Omental fat pad (tissue), 3 donors: ENCODE measurements at regions not wholly inside any gene's neighbourhood (a gene's known extent, or its start where the extent isn't known, plus 50 kb on each side); places are given as distances from the start of the nearest gene placed in this dataset.

Source experiments
- ATAC-seq: fragments of 150-250 bp; one replicate; pipeline ENCODE4 v1.9.1; 2016; ENCODE audit warnings: mild to moderate bottlenecking, moderate library complexity; ENCODE audit not compliant: low FRiP score
- DNase-seq: peaks from one replicate; pipeline ENCODE4 v3.0.0-alpha.2; 2019; ENCODE audit warnings: low spot score
- TF ChIP-seq, protein P1 (sequence below), 3 donors: fragments of 450-650 bp; IDR thresholded peaks; one replicate each; pipeline ENCODE4 v1.5.1; 2016 to 2017; ENCODE audit warnings: antibody characterized with exemption in 3 of 3, mild to moderate bottlenecking in 3 of 3, moderate library complexity in 2 of 3

DNA sequence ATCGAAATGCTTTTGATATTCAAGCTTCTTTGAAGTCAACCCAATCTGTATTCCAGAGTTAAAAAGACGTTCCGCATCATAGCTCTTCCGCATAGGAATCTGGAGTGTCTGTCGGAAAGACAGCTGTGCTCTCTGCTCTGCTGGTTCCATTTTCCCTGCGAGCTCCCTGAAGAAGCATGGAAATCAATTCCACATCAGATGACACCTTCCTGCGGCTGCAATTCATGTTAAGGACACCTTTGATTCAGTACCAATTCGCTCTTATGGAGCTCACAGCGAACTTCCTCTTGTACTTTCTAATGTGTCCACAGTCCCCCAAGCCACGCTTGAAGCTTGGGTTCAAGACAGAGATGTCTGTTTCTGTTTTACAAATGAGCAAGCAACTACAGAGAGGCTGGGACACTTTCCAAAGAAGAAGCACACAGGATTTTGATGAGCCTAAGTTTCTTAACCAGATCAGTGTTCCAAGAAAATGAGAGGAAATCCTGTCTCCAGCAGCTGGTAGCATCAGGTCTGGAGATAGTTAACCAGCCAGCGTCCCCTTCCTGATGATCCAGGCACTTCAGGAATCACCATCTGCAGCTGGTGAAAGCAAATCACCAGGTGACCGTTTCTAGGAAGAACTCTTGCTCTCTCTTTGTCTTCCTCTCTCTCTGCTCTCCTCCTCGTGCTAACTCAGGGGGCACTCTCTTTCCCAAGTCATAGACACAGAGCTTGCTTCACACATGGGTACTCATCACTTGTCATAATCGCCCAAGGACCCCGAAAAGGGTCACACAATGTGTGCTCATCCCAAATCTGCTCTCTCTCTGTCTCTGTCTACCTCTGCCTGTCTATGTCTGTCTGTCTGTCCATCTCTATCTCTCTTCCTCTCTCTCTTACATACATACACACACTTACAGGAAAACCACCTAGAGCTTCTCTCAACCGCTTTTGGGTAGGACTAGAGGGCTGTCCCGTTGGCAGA, 281.8 kb downstream of the FAM43A start:
- DNase-seq (no peak), ATAC-seq (no peak)

DNA sequence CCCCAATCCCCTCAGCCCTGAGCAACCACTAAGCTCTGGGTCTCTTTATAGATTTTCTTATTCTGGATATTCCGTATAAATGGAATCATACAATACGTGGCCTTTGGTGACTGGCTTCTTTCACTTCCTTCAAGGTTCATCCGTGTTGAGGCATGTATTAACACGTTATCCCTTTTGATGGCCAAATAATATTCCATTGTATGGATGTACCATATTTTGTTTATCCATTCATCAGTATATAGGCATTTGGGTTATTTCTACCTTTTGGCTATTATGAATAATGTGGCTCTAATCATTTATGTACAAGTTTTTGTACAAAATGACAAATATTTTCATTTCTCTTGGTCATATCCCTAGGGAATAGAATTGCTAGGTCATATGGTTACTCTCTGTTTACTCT, 284.4 kb downstream of the FAM43A start:
- no peak for ATAC-seq
- TF ChIP-seq, protein P1, sequence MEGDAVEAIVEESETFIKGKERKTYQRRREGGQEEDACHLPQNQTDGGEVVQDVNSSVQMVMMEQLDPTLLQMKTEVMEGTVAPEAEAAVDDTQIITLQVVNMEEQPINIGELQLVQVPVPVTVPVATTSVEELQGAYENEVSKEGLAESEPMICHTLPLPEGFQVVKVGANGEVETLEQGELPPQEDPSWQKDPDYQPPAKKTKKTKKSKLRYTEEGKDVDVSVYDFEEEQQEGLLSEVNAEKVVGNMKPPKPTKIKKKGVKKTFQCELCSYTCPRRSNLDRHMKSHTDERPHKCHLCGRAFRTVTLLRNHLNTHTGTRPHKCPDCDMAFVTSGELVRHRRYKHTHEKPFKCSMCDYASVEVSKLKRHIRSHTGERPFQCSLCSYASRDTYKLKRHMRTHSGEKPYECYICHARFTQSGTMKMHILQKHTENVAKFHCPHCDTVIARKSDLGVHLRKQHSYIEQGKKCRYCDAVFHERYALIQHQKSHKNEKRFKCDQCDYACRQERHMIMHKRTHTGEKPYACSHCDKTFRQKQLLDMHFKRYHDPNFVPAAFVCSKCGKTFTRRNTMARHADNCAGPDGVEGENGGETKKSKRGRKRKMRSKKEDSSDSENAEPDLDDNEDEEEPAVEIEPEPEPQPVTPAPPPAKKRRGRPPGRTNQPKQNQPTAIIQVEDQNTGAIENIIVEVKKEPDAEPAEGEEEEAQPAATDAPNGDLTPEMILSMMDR (IDR thresholded peaks at IDR 0.05): no peak
- DNase-seq: no peak

More for the DNA sequence above, 281.8 kb downstream of the FAM43A start:
- TF ChIP-seq, protein P1 (IDR thresholded peaks at IDR 0.05): no peak

DNA sequence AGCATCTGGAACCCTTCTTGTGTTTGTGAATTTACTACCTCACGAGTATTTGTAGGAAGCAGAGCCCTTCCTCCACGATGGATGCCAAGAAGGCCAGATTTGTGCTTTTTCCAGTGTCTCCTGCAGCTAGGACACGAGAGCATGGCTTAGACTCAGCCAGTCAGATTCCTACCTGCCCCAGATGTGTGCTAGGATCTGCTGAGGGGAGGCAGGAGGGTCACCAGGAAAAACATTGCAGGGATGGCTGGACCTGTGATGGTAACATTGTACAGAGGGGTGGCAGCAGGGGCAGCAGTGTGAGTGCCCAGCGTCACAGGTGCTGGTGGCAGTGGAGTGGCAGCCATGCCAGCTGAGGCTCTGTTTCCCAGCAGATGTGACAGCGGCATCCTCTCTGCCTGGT, 285.3 kb downstream of the FAM43A start:
- TF ChIP-seq, protein P1 (IDR thresholded peaks at IDR 0.05): no peak
- ATAC-seq (no peak), DNase-seq (no peak)

DNA sequence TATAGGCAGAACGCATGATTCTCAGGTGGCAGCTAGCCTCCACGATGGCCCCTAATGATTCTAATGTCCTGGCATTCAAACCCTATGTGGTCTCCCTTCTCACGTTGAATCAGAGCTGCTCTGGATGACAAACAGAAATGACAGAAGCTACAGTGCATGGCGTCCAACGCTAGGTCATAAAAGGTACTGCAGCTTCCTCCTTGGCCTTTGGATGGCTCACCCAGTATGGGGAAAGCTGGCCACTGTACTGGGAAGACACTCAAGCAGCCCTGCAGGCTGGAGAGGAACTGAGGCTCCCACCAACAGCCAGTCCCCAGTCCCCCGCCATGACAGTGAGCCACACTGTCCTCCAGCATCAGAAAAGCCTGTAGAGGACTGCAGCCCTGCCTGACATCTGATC, 286.3 kb downstream of the FAM43A start:
- TF ChIP-seq, protein P1 (IDR thresholded peaks at IDR 0.05): no peak
- DNase-seq (no peak), ATAC-seq (no peak)

DNA sequence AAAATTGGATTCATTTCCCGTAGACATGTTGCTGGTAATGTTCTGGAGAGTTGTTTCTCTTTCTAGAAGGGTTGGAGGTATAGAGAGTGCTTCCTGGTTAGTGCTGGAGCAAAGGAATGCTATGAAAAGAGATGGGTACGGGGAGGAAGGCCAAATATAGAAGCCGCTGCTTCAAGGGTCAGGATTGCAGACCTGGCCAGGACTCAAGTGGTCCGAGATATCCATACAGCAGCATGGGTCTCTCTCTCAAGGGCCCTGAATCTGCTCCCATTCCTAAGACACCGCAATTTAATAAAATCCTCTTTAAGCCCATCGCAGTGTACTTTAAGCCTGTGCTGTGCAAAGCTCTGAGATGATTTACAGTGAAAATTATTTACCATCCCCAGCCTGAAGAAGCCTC, 287.0 kb downstream of the FAM43A start:
- ATAC-seq (no peak), DNase-seq (no peak)
- TF ChIP-seq, protein P1 (IDR thresholded peaks at IDR 0.05): no peak

DNA sequence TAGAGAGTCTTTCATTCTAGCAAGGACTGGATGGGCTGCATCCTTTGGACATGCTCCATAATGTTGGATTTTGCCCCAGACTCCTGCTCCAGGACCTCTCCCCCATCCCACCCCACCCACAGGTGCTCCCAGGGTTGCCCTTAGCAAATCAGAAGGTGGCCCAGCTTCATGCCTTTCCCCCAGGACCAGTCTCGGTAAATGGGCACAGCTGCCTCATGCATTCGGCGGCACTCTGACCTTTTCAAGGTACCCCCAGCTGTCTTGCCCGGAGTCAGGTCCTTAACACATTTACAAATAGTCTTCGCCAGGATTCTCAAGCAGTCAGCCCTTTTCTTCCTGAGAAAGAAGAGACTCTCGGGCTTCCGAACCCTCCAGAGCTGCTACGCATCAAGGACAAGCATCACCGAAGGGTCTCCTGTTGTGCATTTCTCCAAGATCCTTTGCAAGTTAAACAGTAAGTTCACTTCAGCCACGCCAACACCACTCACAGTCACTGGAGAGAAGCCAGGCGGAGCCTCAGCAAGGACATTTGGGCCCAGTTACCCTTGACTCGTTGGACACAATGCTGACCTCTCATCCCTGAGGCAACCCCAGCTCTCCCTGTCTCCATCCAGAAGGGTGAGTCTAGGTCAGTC, 287.8 kb downstream of the FAM43A start:
- TF ChIP-seq, protein P1 (IDR thresholded peaks at IDR 0.05): no peak
- ATAC-seq (no peak), DNase-seq (no peak)
